GM18861 (cell line): ENCODE measurements at regions not wholly inside any gene's neighbourhood (a gene's known extent, or its start where the extent isn't known, plus 50 kb on each side); places are given as distances from the start of the nearest gene placed in this dataset.

Source experiments
- ATAC-seq: cut with Tn5 transposase; IDR thresholded peaks from one replicate; pipeline ENCODE4 v1.9.1; 2021; ENCODE audit not compliant: unreplicated experiment

DNA sequence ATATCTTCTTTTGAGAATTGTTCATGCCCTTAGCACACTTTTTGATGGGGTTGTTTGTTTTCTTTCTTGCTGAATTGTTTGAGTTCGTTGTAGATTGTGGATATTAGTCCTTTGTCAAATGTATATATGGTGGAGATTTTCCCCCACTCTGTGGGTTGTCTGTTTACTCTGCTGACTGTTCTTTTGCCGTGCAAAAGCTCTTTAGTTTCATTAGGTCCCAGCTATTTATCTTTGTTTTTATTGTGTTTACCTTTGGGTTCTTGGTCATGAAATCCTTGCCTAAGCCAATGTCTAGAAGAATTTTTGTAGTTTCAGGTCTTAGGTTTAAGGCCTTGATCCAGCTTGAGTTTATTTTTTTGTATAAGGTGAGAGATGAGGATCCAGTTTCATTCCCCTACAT, 1372.6 kb upstream of the TENM3 start:
- ATAC-seq, result no peak

DNA sequence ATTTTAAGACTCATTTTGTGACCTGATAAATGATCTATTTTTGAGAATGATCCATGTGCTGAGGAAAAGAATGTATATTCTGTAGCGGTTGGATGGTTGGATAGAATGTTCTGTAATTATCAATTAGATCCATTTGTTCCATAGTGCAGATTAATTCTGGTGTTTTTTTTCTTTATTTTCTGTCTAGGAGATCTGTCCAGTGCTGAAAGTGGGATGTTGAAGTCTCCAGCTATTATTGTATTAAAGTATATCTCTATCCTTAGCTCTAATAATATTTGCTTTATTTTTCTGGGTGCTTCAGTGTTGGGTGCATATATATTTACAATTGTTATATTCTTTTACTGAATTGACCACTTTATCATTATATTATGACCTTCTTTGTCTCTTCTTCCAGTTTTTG, 1344.9 kb upstream of the TENM3 start:
- no peak for ATAC-seq

DNA sequence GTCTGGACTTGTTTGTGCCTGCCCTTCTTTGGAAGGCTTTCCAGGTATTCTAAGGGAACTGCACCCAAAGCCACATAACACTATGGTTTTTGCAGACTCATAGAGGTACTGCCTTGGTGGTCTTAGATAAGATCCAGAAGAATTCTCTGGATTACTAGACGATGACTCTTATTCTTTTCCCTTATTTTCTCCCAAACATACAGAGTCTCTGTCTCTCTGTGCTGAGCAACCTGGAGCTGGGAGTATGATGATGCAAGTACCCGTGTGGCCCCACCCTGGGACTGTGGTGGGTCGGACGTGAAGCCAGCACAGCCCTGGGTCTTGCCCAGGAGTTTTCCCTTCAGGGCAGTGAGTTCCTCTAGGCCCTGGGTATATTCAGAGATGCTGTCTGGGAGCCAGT, 1342.4 kb upstream of the TENM3 start:
- no peak for ATAC-seq

DNA sequence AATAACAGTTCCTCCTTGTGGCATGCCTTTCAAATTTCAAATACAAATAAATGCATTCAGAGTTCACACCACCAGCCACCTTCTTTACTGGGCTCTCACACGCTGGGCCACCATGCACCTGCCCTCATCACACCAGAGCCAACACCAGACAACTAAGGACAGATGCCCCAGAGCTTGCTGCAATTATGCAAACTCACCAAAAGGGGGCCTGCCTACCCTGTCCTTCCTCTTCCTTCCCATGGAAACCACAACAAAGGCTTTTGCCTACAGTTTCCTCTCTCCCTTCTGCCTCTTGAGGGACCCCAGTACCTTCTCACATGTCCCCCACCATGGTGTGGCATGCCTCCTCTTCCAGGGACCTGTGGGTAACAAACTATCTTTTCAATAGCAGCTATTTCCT, 1333.9 kb upstream of the TENM3 start:
- no peak for ATAC-seq

DNA sequence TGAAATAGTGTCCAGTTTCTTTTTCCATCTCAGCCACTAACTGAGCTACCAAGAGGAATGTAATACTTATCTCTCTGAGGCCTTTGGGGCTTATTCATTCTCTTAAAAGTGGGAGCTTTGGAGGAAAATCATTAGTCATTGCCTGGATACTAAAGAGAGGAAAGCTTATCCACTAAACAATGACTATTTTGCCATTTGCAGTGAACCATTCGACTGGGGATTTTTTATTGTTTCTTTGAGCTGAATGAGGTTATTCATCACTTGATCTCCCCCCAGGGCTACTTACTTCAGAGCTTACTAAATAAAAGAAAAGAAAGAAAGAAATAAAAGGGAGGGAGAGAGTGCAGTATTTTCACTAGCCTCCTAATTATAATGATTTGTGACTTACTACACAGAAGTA, 1329.5 kb upstream of the TENM3 start:
- ATAC-seq, result no peak

DNA sequence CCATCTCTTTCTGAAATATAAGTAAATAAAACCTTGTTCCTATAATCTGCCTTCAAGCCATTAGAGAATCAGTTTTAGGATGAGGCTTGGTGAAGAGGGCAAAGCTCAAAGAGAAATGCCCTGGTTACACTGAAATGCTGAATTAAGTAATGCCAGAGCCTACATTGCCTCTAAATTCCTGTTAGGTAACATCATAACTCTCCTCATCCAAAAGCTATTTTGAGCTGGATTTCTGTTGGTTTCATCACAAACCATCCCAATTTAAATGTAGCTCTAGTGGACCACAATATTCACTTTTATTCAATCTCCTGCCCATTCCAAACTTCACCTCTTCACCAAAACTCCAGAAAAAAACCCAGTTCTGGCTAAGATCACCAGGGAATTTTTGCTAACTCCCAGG, 1319.7 kb upstream of the TENM3 start:
- ATAC-seq, result no peak

DNA sequence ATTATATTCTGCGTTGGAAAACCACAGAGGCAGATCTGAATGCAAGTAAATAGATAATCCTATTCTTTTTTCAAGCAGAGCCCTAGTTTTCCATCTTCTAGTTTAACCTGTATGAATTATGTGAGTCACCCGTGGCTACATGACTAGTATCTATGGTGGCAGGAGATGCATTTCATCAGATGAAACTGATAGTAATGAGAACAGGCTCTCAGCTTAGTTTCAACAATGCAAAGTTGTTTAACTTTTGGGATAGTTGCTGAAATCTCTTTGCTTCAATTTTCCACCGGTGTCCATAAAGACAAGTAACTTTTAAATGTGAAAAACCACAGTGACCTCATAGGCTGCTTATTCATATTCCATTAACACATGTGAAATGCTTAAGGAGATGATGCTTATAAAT, 1317.4 kb upstream of the TENM3 start:
- ATAC-seq, result no peak

DNA sequence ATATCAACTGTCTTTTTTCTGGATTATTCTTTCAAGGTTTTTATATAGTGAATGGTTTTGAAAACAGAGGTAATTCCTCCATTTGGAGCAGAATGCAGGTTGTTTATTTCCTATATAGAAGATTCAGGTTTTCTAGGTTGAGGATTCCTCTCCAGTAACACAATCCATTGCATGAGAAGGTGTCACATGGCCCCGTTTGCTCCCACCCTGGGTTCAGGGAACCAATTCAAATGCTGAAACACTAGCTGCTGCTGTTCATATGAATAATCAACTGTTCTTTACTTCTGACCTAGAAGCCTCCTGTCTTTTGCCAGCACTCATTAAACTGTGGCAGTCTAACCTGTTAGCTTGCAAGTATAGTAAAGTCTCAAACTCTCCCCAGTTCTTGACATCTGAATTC, 1316.9 kb upstream of the TENM3 start:
- no peak for ATAC-seq

DNA sequence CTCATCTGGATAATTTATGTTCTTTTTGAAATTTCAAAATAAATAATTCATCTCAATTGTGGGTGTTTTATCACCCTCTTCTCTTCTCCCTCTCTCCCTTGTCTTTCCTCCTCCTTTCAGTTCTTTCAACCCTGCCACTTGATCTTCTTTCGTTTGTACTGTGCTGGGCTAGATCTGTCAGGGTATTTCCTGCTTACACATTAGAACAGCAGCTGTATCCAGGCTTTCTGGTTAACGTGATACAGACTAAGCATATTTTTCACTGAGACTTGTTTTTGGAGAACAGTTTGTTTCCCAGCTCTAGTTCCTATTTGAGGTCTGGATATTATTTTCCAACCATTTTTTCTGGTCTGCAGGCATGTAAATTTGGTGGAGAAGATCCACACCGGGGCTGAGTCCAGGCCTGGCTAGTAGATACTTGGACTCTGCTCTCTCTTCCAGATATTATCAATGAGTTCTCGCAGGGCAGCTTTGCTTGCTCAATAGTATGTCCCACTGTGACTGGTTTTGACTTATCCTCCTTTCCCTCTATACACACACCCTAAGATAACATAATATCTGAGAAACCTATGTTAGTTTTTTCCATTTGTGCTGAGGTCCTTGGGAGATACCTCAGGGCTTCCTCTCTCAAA, 1310.7 kb upstream of the TENM3 start:
- no peak for ATAC-seq

DNA sequence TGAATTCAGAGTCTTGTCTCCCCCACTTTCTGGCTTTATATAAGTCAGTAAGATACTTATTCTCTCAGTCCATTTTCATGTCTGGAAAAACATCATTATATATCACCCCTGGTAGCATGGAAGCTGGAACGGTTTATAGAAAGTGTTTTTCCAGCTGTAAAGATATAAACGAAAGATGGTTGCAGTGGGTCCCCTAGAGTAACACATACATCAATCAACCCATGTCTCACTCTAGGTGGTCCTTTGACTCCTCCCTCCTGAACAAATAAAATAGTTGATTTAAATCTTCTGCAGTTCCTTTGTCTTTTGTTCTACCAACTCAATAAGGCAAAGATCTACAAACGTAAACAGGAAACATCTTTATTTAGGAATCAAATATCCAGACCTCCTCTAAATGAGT, 1306.1 kb upstream of the TENM3 start:
- no peak for ATAC-seq

DNA sequence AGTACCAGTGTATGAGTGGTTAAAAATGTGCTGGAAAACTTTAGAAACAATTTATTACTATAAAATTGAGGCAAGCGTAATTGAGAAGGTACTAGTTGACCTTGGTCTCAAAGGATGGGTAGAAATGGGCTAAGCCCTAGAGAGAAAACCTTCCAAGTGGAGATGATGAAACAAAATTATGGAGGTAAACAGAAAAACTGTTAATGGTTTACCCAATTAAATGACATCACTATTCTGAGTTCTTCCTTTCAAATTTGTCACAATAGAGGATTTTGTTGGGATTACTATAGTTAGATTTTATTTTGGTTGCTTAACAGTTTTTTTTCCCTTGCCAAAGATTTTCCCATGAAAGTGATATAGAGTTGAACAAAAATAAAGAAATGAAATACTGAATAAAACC, 1302.5 kb upstream of the TENM3 start:
- ATAC-seq, result no peak

DNA sequence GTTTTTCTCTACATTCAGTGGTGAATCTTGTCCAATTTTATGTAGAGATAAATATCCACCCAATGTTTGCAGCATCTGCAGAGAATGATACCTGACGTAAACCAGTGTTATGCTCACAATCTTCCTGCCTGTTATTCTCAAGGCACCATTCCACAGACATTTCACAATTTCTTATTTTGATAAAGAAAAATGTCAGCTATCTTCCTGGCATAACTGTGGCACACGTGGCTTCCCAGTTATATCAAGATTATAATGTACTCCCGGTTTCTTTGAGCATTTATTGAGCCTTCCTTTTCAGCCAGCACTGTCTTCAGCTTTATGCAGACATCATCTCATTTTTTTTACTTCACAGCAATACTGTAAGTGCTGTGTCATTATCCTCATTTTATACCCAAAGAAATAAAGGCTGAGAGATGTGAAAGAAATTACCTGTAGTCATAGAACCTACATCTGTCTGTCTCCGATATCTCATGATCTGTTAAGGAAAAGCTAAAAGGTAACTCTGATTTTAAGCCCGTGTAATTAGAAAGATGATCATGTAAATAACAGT, 1300.8 kb upstream of the TENM3 start:
- no peak for ATAC-seq

DNA sequence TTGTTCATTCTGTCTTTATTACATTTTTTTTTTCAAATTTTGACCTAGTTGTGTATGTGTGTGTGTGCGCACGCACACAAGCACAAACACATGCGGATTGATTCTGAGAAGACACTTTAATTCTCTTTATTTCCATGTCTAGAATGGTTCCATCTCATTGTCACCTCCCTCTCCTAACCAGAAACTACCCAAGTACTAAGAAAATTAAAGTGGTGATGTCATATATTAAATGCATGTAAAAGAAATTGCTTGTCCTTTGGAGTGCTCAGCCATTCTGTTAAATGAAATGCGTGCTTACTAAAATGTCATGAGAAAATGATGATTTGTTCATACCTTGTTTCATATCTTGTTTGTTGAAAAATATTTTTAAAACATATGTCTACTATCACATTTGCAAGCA, 1297.0 kb upstream of the TENM3 start:
- ATAC-seq, result no peak

DNA sequence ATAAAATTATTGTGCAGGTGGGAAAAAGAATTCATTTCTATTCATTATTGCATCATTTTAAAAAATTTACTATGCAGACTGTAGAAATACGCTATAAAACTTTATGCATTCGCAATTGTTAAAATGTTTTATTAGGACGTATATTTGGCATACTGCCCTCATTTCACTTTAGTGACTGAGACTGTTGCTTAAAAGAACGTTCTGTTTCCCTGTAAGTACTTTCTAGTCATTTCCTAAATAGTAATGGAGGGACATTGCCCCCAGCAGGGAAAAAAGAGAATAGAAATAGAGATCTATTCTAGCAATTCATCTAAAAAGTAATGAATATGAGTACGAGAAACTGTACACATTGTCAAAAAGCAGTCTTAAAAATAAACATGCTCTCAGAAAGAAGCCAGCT, 1295.8 kb upstream of the TENM3 start:
- no peak for ATAC-seq

DNA sequence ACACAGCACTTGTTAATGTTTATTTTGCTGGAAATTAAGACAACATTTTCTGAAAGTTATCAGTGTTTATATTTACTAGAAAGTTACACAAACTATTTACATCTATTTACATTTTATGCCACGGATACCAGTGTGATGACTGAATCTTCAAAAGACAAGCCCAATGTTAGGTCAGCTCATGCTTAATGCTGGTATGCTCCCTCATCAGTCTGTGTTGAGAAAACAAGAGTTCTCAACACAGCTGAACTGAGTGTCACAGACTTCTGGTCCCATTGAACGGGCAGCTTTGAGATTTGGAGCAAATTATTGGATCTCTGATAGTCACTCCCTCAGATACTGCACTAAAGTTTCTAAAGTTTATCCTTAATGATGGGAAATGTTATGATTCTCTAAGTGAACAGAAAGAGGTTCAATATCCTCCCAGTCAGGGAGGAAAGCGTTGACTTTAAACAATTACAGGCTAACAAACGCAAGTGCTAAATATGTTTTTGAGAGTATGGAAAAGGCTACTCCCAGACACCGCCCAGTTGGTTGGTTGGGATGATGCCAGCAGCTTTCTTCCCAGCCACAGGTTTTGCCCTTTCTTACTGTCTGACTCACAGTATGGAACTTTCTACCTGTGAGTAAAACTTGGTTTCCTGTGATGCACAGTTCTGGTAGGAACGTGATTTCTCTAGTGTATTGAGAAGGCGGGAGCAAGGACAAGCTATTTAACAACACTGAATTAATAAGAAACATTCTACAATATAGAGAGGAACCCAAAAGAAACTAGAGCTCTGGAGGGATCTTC, 1293.6 kb upstream of the TENM3 start:
- no peak for ATAC-seq

DNA sequence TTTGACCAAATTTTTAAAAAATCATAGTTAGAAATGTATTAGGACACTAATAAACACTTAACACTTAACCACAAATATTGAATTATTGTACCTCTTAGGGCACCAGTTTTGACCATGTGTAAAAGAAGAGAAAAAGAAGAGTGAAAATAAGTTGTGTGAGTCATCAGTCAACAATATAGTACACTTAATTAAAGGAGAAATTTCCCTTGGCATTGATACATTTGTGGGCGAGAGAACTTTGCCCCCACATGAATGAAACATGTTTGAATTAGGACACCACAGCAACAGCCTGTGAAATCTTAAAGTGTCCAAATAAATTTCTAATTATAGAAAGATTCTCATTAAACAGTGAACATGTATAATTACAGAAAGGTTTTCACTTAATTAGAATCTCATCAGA, 1292.8 kb upstream of the TENM3 start:
- ATAC-seq, result no peak

DNA sequence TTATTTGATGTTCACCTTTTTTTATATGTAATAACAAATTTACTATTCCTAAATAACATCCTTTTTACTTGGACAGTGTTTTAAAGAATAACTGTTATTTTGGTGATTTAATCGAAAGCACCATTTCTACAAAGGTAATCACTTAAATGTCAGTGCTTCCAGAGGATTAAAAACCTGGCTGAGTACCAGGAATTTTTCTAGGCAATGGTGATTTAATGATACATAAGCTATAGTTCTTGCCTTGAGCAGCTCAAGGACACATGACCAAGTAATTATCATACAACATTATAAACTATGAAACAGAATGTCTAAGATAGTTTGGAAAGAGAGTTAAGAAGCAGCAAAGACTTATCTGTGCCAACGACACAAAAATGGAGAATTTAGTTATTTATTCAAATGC, 1291.9 kb upstream of the TENM3 start:
- no peak for ATAC-seq

DNA sequence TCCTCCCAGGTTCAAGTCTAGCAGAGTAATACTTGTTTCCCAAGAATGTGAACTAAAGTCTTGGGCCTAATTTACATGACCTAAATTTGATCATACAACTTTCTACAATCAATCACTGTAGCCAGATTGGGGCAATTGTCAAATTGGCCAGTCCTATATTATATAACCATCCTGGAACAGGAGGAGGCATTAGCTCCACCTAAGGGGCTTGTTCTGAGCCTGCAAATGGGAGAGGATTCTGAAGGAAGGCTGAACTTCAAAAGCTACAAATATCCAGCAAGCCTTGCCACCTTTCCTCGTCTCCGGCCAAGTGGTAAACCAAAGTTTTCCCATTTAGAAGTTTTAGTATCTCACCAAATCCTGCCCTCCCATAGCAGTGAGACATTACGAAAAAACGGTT, 1289.6 kb upstream of the TENM3 start:
- no peak for ATAC-seq

DNA sequence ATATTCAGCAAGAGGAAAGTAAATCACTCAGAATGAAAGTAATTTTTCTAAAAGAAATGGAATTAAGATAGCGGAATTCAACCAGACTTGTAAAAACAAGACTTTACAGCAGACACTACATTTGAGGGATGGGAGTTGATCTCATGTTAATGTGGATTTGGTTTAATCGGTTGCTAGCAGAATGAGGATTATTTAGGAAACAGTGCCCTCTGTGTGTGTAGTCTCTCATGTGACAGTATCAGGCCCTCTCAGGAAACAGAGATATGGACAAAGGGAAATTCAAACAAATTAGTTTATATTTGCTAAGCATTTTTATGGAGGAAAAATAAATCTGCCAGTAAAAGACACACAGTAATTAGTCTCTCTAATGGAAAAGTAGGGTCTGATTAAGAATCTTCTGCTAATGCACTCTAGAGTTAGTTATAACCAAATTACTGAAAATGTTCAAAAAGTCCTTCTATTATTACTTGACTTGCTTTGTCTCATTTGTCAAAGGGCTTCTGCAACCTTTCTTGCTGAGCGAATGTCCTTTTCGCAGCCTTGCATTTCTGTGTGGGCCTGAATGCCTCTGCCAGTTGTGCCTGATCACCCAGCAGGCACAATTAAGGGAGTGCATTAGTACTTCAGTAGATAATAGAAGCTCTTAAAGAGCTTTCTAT, 1282.3 kb upstream of the TENM3 start:
- ATAC-seq, result no peak

DNA sequence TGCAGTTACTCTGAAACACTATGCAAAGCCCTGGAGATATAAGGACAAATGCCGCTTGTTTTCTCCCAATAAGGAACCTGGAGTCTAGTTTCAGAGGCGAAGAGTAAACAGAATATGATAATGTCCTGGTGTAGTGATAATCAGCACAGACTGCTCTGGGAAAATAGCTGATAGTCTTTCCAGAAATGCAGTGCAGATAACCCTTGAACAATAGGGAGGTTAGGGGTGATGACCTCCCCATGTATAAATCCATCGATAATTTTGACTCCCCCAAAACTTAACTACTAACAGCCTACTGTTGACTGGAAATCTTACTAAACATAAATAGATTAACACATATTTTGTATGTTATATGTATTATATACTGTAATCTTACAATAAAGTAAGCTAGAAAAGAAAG, 1280.9 kb upstream of the TENM3 start:
- ATAC-seq, result no peak

DNA sequence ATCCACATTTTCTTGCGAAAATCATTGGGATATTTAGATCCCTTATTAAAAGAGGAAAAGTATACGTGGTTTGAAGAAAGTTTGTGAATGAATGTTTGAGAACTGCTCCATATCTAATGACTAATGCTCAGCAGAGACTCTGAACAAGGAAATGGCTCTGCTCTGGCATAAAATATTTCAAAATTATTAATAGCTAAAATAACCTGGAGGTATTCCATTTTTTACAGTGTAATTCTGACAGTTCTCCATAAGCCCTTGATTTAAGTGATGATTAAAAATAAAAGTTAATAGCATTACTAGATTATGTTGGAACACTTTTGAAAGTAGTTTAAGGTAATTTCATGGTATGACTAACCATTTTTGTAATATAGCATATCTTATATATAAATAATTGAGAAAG, 1276.9 kb upstream of the TENM3 start:
- ATAC-seq, result no peak

DNA sequence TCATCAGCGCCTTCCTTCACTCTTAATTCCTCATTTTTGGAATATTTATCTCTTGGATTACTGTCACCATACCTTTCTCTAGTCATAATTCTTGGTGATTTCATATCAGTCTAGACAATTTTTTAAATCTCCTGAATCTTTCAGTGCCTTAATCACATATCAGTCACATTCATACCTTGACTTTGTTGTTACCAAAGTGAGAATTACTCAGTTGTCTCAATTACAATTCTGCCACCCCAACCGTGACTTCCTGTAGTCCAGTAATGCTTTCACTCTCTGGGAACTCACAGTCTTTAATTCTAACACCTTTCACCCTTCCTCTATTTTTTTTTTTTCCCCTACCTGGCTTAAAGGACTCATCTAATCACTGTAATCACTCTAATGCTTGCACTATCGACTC, 1275.3 kb upstream of the TENM3 start:
- no peak for ATAC-seq
